Brain microvascular endothelial cell (primary cell): ENCODE measurements at regions not wholly inside any gene's neighbourhood (a gene's known extent, or its start where the extent isn't known, plus 50 kb on each side); places are given as distances from the start of the nearest gene placed in this dataset.

Experiments
- DNase-seq: peaks from one replicate; pipeline ENCODE4 v3.0.0-alpha.2; 2020
- H3K27ac ChIP-seq: fragments of 250-450 bp; sonication (Bioruptor Pico); 2 replicates; pipeline ENCODE4 v1.5.1; 2020; ENCODE audit warnings: mild to moderate bottlenecking, moderate library complexity
- H3K27me3 ChIP-seq: fragments of 250-450 bp; sonication (Bioruptor Pico); replicated peaks from 2 replicates; pipeline ENCODE4 v1.5.1; 2020; ENCODE audit warnings: mild to moderate bottlenecking
- H3K36me3 ChIP-seq: fragments of 250-450 bp; sonication (Bioruptor Pico); replicated peaks from 2 replicates; pipeline ENCODE4 v1.5.1; 2020; ENCODE audit warnings: mild to moderate bottlenecking
- H3K4me3 ChIP-seq: 2 replicates; pipeline ENCODE4 v1.5.1; 2011; ENCODE audit warnings: low read depth, mild to moderate bottlenecking, control low read depth, low read length, moderate library complexity
- CTCF ChIP-seq: IDR thresholded peaks from 2 replicates; pipeline ENCODE4 v1.5.1; 2011; ENCODE audit warnings: low read depth, mild to moderate bottlenecking, moderate library complexity, low read length, control low read depth, inconsistent platforms; ENCODE audit errors: missing control alignments
- in situ Hi-C: cut with HindIII; loops from 2 replicates; pipeline ENCODE4 v1.10.0; 2017; ENCODE audit warnings: low sequenced_read_pairs, low pct_ligation_motif_present

GRCh38 chr3:42037318-42037945, 53.7 kb upstream of the TRAK1 start:
- in situ Hi-C loops = no loop called here
- no peak for TF ChIP-seq CTCF
- Histone ChIP-seq H3K27ac (peak overlapping the region; percentile 92), H3K4me3 (no peak overlapping the region), H3K27me3 (no peaks in the 10 kb centered on the region), H3K36me3 (no peaks in the 10 kb centered on the region)
- DNase-seq = no peak

- TF ChIP-seq CTCF = no peak
- in situ Hi-C loops = no loop called here
- Histone ChIP-seq H3K36me3 (no peaks in the 10 kb centered on the region), H3K27ac (peak overlapping the region; percentile 92), H3K27me3 (no peaks in the 10 kb centered on the region), H3K4me3 (no peak overlapping the region)
- DNase-seq = peak; percentile 92
These were observed 54.7 kb upstream of the TRAK1 start for GRCh38 chr3:42036483-42036823.

DNA sequence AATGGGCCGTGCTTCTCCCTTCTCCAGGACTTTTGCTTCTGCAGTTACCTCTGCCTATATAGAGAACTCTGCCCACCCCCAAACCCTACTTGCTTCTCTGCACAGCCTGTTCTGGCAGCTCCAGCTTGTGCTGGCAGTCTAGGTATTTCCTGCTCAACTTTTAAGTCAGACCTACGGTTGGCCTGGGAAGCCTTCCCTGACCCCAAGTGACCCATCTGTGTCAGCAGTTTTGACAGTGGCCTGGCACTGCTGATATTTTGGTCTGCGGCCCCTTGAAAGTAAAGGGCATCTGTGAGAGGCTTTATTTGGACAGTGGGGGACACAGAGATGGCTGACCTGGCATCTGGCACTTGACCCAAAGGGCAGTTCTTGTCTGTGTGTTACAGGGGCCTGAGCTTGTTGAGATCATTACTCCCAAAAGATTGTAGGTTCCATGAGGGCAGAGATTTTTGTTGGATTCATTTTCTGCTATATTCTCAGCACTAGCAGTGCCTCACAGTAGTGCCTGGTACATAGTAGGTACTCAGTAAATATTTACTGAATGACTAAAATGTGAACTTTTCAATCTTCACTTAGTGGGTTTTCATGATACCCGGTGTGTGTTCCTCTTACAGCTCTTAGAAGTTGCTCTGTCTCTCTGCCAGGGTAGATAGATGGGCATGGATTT, 55.2 kb upstream of the TRAK1 start:
- Histone ChIP-seq H3K36me3 (no peaks in the 10 kb centered on the region), H3K4me3 (no peak overlapping the region), H3K27me3 (no peaks in the 10 kb centered on the region), H3K27ac (peak overlapping the region; percentile 92)
- in situ Hi-C loops = no loop called here
- no peak for TF ChIP-seq CTCF
- no peak for DNase-seq

GRCh38 chr3:42035007-42035406, 56.1 kb upstream of the TRAK1 start:
- Histone ChIP-seq H3K36me3 (no peaks in the 10 kb centered on the region), H3K27ac (no peak overlapping the region), H3K4me3 (no peak overlapping the region), H3K27me3 (no peaks in the 10 kb centered on the region)
- in situ Hi-C loops = no loop called here
- no peak for DNase-seq
- no peak for TF ChIP-seq CTCF

GRCh38 chr3:42033741-42034140, 57.4 kb upstream of the TRAK1 start:
- Histone ChIP-seq H3K27ac (peak overlapping the region; percentile 90), H3K27me3 (no peaks in the 10 kb centered on the region), H3K36me3 (no peaks in the 10 kb centered on the region), H3K4me3 (no peak overlapping the region)
- DNase-seq = no peak
- in situ Hi-C loops = no loop called here
- TF ChIP-seq CTCF = no peak
